ENCODE measurements at regions not wholly inside any gene's neighbourhood (a gene's known extent, or its start where the extent isn't known, plus 50 kb on each side); places are given as distances from the start of the nearest gene placed in this dataset.

- no peak for TF ChIP-seq CTCF (IDR thresholded peaks at IDR 0.05; ENCODE audit: borderline replicate concordance, extremely low read depth, low read length, poor library complexity, severe bottlenecking)
- no peak for TF ChIP-seq EZH2 (IDR thresholded peaks at IDR 0.05; ENCODE audit: borderline replicate concordance, low read depth, low read length, severe bottlenecking)
These were observed 88.2 kb upstream of the CLINT1 start for GRCh38 chr5:157947156-157947555.
